Right forelimb (tissue), 1 donor: ENCODE measurements at regions not wholly inside any gene's neighbourhood (a gene's known extent, or its start where the extent isn't known, plus 50 kb on each side); places are given as distances from the start of the nearest gene placed in this dataset.

Source experiments
- DNase-seq: peaks from one replicate; pipeline ENCODE4 v3.0.0-alpha.2; 2018

DNA sequence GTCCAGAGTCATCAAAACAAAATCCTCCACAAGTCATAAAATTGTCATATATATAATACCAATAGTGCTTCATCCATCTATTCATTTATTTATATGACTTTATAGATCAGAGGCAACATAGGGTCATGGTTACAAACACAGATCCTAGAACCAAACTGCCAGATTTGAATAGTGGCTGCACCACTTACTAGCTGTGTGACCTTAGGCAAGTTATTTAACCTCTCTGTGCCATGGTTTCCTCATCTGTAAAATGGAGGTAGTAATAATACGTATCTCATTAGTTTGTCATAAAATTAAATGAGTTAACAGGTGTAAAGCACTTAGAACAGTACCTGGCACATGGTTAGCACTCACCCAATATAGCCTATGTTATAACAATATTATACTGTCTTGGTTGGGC, 58.9 kb upstream of the BZW1 start:
- DNase-seq = no peak

GRCh38 chr2:200756618-200757321, 54.9 kb upstream of the BZW1 start:
- DNase-seq = no peak

- DNase-seq = no peak
Measured at GRCh38 chr2:200757399-200757798, 54.3 kb upstream of the BZW1 start.

- DNase-seq = no peak
Measured at GRCh38 chr2:200758341-200758740, 53.4 kb upstream of the BZW1 start.

DNA sequence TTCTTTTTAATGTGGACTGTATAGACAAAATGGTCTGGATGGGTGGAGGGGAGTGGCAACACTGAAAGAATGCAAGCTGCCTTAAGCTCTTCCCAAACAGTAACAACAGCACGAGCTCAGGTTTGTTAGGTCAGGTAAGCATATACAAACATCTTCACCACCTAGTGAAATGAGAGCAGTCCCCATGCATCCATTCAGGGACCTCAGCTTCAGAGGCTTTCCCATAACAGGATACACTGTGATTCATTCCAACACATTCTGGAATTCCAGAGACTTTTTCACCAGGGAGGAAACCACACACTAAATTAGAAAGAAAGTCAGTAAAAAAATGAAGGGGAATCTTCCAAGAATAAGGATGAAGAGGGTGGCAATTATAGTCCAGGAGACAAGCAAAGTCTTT, 50.4 kb upstream of the BZW1 start:
- no peak for DNase-seq
